NCI-H82 treated with DMSO at 0.1 percent for 48 hours (cell line): ENCODE measurements at regions not wholly inside any gene's neighbourhood (a gene's known extent, or its start where the extent isn't known, plus 50 kb on each side); places are given as distances from the start of the nearest gene placed in this dataset.

Experiments
- DNase-seq: peaks from one replicate; lab custom pipeline; 2025; ENCODE audit not compliant: unreplicated experiment; lab: John Stamatoyannopoulos, UW

DNA sequence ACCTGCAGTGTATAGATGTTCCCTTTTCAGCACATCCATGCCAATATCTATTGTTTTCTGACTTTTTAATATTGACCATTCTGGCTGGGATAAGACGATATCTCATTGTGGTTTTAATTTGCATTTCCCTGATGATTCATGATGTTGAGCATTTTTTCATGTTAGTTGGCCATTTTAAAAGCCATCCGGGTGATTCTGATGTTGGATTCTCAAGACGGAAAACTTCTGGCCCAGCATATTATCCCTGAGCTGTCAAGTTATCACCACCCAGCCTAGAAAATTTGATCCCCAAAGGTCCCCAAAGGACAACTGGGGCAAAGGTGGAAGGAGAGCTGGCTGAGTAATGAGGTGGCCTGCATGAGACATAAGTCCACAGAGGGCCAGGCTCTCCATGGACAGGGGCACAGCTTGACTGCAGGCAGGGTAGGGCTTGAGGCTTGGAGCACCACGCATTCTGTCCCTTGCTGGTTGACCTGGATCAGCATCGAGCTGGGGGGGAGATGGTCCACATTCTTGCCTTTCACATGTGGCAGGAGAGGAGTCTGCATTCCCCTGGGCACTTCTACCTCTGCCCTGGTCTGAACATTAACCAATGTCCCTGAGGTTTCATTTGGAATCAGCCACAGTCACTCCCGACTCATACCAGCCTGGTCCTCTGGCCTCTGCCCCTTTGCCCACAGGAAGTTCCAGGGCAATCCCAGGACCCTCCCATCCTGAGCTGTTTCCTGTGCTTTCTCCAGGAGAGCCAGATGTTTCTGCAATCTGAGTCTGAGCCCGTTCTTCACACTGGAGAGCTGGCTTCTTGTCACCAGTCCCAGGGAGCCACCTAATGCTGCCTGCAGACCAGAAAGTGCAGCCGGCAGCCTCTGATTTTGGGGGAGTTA lies 69.2 kb downstream of the ISG20 start:
- no peak for DNase-seq

DNA sequence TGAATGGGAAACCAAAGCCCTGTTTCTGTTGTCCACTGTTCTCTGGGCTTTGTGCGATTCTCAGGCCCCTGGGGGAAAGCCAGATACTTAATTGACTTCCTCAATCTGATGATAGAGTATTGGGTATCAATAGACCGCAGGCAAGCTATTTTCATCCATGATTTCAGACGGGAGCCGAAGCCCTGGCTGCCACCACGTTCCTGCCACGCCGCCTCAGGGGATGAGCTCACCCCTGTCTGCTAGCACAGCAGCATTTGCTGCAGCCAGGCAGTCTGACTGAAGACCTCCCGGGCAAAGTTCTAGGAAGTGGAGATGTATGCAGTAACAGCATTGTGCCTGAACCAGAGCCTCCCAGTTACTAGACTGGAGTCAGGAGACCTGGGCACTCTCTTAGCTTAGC lies 69.8 kb downstream of the ISG20 start:
- DNase-seq: no peak

DNA sequence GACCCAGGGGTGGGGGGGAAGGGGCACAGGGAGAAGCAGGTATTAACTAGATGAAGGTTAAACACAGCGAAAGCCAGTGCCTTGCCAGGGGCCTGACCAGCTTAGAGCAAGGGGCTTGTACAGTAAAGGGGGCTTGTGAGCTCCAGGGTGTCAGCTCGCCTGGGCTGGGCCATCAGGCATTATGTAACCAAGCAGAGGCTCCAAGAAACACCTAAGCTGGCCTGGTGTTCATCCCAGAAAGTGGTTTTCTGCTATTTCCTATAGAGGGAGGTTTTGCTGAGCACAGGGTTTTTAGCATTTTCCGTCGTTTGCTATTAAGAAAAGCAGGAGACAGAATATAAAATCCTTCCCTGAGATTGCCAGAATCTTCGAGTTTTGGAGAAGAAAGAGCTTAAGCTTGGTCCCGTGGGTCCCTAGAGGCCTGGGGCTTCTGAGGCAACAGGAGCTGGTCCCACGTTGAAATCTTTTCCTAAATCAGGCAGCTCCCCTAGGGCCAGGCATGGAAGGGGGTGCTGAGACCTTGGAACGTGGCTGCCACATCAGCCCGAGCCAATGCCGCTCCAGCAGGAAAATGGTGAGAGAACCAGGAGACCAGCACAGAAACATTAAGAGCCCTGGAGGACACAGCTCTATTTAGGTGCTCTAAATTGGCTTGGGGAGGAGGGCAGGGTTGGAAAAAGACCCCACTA lies 71.4 kb downstream of the ISG20 start:
- DNase-seq: no peak

DNA sequence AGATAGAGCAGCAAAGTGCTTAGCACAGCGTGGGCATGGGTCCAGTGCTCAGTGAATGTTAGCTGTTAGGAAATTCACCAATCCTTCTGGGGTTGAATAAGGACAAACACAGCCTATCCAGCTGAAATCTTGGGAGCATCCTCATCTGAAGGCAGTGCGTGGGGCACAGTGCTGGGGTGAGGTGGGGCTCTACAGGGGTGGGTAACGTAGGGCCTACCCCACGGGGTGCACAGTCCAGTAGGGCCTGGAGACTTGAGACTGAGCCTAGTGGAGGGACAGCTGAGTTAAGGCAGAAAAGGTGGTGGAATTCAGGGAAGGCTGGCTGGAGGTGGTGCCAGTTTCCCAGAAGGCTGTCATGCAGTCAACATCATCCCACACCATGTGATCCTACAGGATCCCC lies 73.0 kb downstream of the ISG20 start:
- no peak for DNase-seq

DNA sequence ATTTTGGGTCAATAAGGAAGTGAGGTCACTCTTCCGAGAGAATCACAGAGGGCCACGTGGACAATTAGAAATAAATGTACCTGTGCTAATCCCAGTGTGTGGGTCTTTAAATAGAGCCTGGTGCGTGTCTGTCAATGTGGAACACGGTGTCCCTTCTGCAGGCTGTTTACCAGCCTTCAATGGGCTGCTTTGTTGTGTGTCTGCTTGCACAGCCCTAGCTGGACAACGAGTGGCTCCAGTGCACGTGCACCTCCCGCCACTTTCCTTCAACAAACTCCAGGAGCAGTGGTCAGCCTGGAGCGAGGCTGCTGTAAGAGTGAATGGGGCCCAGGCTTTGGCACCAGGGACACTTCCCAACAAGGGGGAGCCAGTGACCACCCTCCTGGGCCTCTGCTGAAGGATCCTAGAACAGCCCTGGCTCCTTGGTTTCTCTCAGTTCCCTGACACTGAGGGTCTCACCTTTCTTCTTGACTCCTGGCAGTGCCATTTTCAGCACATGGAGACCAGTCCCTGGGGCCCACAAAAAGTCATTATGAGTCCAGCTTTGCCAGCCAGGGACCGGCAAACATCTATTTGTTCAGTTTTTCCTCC lies 76.1 kb downstream of the ISG20 start:
- no peak for DNase-seq

DNA sequence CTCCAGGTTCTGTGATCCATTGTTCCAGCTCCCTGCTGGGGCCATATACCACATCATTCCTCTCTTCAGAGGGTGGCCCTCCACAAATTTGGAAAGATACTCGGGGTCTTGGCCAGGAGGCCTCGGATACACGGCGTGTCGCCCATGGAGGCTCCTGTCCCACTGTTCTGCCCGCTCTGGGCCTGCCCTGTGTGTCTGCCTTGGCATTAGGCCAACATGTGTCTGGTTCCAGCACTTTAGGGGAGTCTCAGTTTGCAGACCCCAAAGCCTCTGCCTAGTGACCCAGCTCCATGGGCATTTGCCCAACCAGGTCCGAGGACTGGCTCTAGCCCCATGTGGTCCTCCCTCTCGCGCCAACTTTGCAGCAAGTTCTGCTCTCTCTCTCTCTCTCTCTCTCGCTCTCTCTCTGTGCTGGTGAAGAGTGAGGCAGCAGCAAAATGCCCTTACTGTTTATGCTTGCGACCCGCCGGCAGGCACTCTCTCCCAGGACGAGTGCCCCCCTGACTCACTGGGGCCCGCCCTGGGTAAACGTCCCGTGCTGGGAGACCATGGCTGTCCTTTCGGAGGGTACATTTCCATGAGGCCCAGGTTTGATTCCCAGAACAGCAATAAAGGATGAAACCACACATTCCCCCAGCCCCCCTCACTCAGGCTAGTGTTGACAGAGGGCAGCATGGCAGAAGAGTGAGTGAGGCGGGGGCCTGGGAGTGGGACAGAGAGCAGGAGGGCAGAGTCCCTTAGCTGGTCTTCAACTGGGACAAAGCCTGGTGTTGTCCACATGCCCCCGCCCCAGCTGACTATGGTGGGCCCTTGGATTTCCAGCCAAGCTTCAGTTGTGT lies 77.9 kb downstream of the ISG20 start:
- DNase-seq: no peak

DNA sequence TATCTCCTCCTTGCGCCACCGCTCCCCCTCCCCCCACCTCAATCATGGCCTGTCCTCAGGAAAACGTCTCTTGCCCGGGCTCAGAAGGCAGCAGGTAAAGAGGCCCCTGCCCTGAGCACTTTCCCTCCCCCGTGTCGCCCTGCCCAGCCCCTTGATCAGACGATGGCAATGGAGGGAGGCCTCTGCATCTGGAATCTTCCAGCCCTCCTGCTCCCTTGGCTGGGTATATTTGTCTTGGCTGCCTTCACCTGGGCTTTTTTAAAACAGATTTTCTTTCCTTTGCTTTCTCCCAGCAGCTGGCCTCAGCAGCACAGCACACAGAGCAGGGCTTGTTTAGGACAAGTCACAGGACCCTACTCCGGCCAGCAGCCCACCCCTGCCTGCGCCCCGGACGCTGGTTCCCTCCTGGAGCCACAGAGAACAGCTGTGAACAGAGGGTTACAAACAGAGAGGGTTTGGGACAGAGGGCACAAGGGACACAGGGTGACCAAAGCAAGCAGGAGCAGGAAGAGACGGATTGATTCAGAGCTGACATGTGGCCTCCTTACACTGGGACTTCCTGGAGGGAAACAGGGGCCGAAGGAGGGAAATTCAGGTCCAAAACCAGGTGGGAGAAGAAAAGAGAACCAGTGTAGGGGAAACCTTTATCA lies 78.7 kb downstream of the ISG20 start:
- DNase-seq: no peak

DNA sequence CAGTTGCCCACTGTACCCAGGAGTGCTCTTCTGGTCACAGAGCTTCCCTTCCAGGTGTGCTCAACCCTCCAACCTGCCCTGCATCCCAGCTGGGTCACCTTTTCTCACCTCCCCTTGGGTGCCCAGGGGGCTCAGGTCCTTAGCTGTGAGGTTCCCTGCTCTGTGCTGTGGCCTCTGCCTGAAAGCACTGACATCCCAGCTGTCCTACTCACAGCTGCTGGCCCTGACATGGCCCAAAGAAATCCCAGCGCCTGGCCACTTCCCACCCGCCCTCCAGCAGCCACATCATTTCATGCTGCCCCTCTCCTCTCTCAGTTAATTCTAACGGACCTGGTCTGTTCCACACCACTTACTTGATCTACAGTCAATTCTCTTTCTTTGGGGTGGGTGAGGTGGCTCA lies 79.9 kb downstream of the ISG20 start:
- no peak for DNase-seq

DNA sequence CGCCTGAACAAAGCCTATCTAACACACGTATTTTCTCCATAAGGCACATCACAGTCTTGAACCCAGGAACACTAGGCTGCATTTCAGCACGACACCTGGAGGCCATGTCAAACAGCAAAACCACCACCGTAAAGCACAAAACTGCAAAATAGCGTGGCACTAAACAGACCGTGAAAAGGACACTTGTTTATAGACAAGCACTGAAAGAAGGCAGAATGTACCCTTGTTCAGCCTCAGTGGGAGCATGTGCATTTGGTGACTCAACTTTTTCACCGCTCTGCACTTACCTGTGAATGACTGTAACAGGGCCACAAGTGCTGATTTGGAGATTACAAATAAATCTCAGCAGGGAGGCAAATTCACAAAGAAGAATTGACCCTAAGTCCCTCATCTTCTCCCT lies 80.8 kb downstream of the ISG20 start:
- no peak for DNase-seq

DNA sequence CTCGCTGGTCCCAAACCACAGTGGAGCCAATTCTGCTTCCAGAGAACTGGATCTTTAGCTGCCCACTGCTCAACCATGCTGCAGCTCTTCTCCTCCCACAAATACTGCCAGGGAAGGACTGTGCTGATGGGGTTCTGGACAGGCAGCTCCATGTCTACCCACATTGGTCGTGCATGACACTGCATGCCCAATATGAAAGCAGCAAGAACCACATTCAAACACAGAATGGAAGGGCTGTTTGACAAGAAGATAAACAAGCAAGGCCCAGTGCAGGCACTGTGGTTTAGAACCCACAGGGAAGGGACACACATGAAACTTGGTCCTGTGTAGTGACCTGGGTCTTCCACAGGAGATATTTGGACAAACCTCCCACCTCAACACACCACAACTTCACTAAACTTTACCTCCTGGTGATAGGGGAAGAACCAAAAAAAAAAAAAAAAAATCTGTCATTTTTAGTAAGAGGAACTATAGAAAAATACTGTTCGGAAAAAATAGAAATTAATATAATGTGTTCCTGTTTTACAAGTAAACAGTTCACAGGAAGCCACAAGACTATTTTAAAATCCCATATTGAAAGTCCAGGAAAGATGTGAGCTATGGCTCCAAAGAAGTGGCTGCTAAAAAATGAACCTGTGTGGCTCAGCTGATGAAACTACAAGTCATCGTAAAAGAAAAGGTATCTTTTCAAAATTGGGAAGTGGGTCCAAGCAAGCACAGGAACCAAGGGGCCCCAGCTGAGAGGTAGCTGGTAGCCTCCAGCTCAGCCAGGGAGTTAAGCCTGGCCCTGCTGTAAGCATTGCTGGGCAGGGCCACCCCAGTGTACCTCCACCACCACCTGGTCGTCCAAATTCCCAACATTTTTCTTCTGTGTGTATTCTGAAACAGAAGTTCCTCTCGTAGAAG lies 77.7 kb upstream of the ACAN start:
- DNase-seq: no peak

DNA sequence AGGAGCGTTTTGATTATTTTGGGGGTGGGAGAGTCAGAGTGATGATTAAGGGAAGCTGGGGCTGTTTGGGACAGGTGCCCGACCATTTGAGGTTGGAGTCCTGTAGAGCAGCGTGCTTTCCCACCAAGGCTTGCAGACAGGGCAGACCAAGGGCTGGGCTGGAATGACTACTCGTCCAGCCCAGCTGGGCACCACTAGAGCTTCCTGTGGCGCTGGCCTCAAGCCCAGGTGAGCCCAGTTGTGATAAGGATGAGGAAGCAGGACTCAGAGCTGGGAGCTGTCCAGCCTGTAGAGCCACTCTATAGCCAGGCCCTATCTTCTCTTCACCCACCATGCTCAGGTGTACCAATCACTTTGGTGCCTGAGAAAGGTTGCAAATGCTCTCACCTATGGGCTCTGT lies 75.8 kb upstream of the ACAN start:
- DNase-seq: no peak

DNA sequence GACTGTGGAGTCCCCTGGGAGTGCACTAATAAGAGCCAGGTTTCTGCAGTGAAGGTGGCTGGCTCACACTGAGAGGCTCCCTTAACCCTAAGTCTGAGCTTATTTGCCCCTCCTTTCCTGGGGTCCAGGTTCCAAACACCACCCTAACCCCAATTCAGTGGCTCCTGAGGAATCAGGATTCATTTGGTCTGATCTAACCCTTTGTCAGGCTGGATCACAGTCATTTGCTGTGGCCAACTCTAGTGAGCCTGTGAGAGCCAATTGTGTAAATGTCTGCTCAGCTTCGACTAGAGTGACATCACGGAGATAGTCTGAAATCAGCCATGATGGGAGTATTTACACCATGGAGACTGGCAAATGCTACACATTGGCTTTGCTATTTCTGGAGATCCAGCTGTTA lies 73.7 kb upstream of the ACAN start:
- no peak for DNase-seq

DNA sequence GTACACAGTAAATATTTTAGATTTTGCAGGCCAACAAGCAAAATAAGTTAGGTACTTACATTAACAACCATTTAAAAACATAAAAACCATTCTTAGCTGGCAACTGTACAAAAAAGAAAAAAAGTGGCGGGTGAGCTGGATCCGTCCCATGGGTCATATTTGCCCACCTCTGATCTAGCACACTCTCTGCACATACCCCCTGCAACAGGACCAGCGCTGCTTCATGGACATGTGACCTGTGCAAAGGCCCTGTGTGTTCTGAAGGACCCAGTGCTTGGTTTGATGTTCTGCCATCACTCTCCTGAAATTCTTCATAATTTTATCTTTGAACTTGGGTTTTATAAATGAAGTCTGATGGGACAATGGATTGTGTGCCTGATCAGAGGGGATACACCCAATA lies 72.5 kb upstream of the ACAN start:
- DNase-seq: no peak

DNA sequence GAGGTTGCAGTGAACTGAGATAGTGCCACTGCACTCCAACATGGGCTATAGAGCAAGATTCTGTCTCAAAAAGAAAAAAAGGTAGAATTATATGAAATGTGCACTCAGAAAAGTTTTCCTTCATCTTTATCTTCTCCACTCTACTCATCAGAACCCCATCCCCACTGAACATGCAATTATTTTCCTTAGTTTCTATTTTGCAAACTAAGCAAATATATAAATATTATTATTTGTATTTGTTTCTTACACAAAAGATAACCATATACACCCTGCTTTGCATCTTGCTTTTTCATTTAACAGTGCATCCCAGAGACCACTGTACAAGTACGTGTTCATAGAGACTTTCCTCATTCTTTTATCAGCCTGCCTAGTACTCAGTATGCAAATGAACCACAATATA lies 68.0 kb upstream of the ACAN start:
- DNase-seq: no peak

DNA sequence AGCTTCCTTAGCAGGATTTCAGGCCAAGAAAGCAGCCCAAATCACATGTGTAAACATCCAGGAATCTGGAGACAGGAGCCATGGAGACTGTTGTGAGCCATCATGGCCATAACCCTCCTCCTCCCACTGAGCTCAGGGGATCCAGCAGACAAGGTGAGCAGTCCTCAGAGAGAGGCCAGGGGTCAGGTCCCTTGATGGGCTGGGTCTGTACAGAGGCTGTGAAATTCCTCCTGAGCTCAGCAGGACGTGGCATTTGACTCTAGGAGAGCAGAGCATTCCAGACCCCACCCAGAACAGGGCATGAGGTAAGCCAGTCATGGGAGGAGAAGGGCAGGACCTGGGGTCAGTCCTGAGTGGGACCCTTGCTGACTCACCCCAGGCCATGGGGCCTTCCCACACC lies 67.0 kb upstream of the ACAN start:
- DNase-seq: no peak

DNA sequence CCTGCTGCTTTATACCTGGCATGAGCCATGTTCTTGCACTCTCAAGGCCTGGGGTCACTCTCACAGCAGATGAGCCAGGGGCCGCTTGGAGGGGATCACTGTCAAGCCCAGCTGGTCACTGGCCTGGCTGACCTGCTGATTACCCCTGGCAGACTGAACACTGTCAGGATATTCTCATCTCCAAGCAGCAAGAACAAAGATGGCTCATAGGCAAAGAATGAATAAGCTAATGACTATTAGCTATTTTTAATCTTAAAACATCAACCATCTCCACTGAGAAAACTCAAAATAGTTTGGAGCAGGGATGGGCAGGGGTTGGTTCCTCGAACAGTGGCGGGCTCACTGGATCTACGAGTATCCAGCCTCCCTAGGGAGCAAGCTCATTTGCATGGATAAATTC lies 64.4 kb upstream of the ACAN start:
- DNase-seq: no peak

DNA sequence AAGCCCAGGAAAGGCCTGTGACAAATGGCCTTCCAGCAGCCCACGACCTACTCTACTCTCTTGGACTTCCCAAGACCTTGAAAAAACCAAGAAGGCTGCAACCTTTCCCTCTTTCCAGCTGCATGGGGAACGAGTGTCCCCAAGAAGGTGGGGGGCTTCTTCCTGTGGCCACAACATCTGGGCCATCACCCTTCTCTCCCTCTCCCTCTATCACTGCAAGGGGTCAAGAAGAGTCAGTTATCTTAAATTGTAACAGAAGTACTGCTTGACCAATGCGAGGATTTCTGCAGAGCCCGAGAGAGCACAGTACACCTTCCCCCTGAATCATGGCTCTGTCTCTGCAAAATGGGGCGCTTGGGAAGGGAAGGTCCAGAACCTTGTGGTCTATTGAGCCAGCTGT lies 63.7 kb upstream of the ACAN start:
- no peak for DNase-seq

DNA sequence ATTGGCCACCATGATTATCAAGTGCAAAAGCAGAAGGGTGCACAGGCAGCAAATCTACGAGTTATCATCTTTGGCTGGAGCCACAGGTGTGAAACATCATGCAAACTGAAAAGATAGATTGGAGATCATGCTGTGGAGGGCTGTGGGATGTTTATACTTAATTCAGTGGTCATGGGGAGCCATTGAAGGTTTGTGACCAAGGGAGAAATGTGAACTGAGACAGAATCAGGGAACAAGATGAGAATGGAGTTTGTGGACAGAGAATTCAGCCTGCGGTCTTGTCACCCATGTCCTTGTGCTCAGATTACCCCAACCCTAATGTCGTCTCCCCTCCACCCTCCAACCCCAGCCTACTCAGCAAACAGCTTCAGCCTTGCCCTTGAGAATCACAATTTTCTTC lies 62.9 kb upstream of the ACAN start:
- DNase-seq: no peak

DNA sequence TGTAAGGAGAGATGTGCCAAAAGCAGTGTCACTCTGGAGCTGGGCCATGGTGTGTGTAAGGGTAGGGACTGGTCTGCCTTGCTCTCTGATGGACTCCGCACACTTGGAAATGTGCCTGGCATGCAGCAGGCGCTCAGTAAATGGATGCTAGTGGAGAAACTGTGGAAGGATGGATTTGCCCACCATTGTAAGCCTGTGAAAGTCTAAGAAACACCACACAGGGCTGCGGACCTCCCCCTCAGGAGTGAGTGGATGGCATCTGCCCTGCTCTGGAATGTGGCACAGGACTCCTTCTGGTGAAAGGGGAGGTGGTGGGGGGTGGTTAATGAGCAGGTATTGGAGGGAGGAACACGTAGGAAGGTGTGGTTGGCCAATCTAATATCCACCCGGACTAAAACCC lies 62.2 kb upstream of the ACAN start:
- DNase-seq: no peak

DNA sequence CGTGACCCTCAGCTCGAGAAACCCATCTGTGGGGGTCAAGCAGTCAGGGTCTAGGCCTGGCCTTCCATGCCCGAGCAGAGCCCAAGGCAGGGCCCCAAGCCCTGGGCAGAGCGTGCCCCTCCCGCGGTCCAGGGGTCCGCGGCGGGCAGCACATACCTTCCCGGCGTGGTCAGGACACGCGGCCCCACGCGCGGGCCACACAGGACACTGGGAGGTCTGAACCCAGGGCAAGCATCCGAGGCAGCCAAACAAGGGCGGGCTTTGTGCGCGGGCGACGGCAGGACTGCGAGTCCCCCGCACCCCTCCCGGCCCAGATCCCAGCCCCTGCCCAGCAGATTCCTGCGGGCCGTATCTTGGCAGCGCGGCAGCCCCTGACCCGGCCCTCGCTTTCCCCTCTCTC lies 61.6 kb upstream of the ACAN start:
- DNase-seq: no peak
